Liver (tissue), 3 donors: ENCODE measurements at regions not wholly inside any gene's neighbourhood (a gene's known extent, or its start where the extent isn't known, plus 50 kb on each side); places are given as distances from the start of the nearest gene placed in this dataset.

Experiments used
- ATF3 ChIP-seq: IDR thresholded peaks from 2 replicates; pipeline ENCODE4 v1.6.1; 2016; ENCODE audit warnings: antibody characterized with exemption
- CTCF ChIP-seq: fragments of 150-350 bp; IDR thresholded peaks from 2 replicates; pipeline ENCODE4 v1.5.1; 2017; ENCODE audit warnings: improper control_type of control experiment, low read depth, low read length; ENCODE audit not compliant: missing input control
- MAX ChIP-seq: IDR thresholded peaks from 2 replicates; pipeline ENCODE4 v1.6.1; 2016; ENCODE audit warnings: antibody characterized with exemption
- TAF1 ChIP-seq: conservative IDR thresholded peaks from 2 replicates; pipeline ENCODE4 v1.6.1; 2016; ENCODE audit warnings: antibody characterized with exemption, mild to moderate bottlenecking
- YY1 ChIP-seq: IDR thresholded peaks from 2 replicates; pipeline ENCODE4 v1.6.1; 2016; ENCODE audit warnings: antibody characterized with exemption, mild to moderate bottlenecking
- donor health status: healthy.
- donor health status: healthy.

GRCh38 chr7:125255810-125256209, 326.2 kb upstream of the POT1 start:
- no peak for TF ChIP-seq YY1
- TF ChIP-seq TAF1: no peak
- TF ChIP-seq CTCF: no peak
- TF ChIP-seq MAX: no peak
- TF ChIP-seq ATF3: no peak
